AG09319 (cell line): ENCODE measurements at regions not wholly inside any gene's neighbourhood (a gene's known extent, or its start where the extent isn't known, plus 50 kb on each side); places are given as distances from the start of the nearest gene placed in this dataset.

ENCODE experiments used
- DNase-seq: peaks from one replicate; pipeline ENCODE4 v3.0.0-alpha.2; 2010; ENCODE audit warnings: low read depth; ENCODE audit errors: extremely low read depth
- CTCF ChIP-seq: IDR thresholded peaks from 2 replicates; pipeline ENCODE4 v1.5.1; 2011; ENCODE audit warnings: low read depth, mild to moderate bottlenecking, inconsistent platforms, low read length, moderate library complexity

- no peak for DNase-seq
- no peak for TF ChIP-seq CTCF
Observed at GRCh38 chr3:5465183-5465582, 277.7 kb downstream of the EDEM1 start.

- no peak for TF ChIP-seq CTCF
- no peak for DNase-seq
Observed at GRCh38 chr3:5466065-5466464, 278.6 kb downstream of the EDEM1 start.

GRCh38 chr3:5466717-5467116 lies 279.2 kb downstream of the EDEM1 start:
- TF ChIP-seq CTCF = no peak

GRCh38 chr3:5473471-5473870 lies 286.0 kb downstream of the EDEM1 start:
- no peak for DNase-seq
- no peak for TF ChIP-seq CTCF

More at GRCh38 chr3:5466717-5467116, 279.2 kb downstream of the EDEM1 start:
- DNase-seq = no peak

GRCh38 chr3:5476403-5476802 lies 288.9 kb downstream of the EDEM1 start:
- no peak for DNase-seq
- no peak for TF ChIP-seq CTCF

- no peak for DNase-seq
- TF ChIP-seq CTCF = no peak
Observed at GRCh38 chr3:5479229-5479799, 291.8 kb downstream of the EDEM1 start.

GRCh38 chr3:5480190-5480589 lies 292.7 kb downstream of the EDEM1 start:
- TF ChIP-seq CTCF = no peak
- DNase-seq = no peak
